PC-9 (cell line): ENCODE measurements at regions not wholly inside any gene's neighbourhood (a gene's known extent, or its start where the extent isn't known, plus 50 kb on each side); places are given as distances from the start of the nearest gene placed in this dataset.

Experiments
- EZH2 ChIP-seq: fragments of 200-600 bp; sonication (generic); IDR thresholded peaks from 2 replicates; pipeline ENCODE4 v1.8.0; 2017; ENCODE audit warnings: antibody characterized with exemption, low read depth
- TF ChIP-seq, protein P1 (sequence below): fragments of 200-600 bp; sonication (generic); conservative IDR thresholded peaks from 2 replicates; pipeline ENCODE4 v1.6.1; 2017; ENCODE audit warnings: mixed run types, antibody characterized with exemption, mild to moderate bottlenecking, moderate library complexity

DNA sequence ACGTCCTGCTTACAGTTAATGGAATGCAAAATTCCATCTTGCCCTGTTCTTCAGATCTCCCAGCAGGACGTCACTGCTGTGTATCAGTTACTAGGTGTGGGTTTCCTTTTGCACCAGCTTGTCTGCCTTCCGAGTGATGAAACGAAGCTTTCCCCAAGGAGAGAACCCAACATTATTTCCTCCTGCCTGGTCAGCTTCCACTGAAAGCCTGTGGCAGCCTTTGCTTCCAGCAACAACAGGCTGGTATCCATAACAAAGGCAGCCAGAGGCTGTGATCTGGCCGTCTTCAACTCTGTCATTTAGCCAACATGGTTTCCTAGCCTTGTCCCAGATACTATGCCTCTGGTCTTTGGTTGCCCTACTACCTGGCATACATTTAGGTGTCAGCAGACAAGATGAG lies 78.9 kb upstream of the HEY2 start:
- TF ChIP-seq, protein P1, sequence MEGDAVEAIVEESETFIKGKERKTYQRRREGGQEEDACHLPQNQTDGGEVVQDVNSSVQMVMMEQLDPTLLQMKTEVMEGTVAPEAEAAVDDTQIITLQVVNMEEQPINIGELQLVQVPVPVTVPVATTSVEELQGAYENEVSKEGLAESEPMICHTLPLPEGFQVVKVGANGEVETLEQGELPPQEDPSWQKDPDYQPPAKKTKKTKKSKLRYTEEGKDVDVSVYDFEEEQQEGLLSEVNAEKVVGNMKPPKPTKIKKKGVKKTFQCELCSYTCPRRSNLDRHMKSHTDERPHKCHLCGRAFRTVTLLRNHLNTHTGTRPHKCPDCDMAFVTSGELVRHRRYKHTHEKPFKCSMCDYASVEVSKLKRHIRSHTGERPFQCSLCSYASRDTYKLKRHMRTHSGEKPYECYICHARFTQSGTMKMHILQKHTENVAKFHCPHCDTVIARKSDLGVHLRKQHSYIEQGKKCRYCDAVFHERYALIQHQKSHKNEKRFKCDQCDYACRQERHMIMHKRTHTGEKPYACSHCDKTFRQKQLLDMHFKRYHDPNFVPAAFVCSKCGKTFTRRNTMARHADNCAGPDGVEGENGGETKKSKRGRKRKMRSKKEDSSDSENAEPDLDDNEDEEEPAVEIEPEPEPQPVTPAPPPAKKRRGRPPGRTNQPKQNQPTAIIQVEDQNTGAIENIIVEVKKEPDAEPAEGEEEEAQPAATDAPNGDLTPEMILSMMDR: no peak
- no peak for TF ChIP-seq EZH2
